HFF-Myc (cell line): ENCODE measurements at regions not wholly inside any gene's neighbourhood (a gene's known extent, or its start where the extent isn't known, plus 50 kb on each side); places are given as distances from the start of the nearest gene placed in this dataset.

Experiments
- DNase-seq: peaks from one replicate; pipeline ENCODE4 v3.0.0-alpha.2; 2011; ENCODE audit warnings: low read depth; ENCODE audit errors: extremely low read depth
- H3K4me3 ChIP-seq: replicated peaks from 2 replicates; pipeline ENCODE4 v1.5.1; 2011; ENCODE audit warnings: low read depth, mild to moderate bottlenecking, control low read depth, low read length
- CTCF ChIP-seq: IDR thresholded peaks from 2 replicates; pipeline ENCODE4 v1.5.1; 2012; ENCODE audit warnings: mild to moderate bottlenecking, low read depth, low read length, control low read depth; ENCODE audit errors: missing control alignments

DNA sequence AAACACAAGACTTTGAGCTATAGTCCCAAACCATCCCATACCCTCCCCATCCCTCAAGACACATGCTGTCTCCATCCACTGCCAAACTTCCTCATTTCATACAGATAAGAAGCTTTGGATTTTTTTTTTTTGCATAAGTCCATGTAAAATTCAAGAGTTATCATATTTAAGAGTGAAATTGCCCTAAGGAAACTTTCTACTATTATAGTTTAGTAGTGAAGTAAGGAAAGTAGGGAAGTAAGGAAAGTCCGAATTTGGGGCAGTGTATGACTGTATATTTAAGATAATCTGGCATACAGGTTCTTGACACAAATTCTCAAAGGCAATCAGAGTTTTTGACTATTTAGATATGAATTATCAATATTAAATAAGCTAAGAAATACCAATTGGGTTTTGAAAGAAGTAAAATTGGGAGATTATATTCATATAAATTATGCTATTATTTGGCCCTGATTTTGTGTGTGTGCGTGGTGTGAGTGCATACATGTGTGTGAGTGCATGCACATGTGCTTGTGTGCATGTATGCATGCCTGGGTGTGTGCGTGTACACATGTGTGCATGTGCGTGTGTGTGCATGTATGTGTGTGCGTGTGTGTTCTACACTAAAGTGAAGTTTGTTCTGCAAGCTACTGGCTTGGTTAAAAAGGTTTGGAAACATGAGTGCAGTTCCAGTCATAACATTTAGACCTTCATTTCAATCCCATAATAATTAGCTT is 83.6 kb upstream of the MBNL1 start:
- no peak overlapping the region for H3K4me3 ChIP-seq
- DNase-seq = no peak
- TF ChIP-seq CTCF = no peak

DNA sequence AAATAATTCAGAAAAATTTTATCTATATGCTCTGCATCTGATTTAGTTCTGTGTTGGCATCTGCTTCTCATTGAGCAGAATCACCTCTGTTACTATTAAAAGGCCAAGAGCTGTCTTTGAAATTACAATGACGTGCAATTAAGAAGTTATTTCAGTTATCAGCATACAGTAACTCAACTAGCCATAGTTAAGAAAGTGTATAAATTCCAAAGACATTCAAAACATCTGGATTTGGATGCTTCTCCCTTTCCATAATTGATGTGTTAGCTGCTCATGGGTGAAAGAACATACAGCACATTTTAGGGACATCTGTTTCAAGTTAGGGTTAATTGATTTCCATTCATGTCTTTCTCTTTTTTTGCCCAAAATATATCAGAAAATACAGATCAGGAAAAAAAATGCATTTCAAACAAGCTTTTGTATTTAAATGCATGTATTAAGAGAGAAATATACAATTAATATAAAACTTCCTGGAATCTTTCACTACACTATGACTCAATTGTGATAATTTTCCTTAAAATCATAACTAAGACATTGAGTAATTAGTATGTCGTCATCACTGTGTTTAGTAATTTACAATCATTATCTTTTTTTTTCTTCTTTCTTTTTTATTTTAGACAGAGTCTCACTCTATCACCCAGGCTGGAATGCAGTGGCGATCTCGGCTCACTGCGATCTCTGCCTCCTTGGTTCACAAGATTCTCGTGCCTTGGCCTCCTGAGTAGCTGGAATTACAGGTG is 82.7 kb upstream of the MBNL1 start:
- DNase-seq = no peak
- H3K4me3 ChIP-seq = no peak overlapping the region
- no peak for TF ChIP-seq CTCF

DNA sequence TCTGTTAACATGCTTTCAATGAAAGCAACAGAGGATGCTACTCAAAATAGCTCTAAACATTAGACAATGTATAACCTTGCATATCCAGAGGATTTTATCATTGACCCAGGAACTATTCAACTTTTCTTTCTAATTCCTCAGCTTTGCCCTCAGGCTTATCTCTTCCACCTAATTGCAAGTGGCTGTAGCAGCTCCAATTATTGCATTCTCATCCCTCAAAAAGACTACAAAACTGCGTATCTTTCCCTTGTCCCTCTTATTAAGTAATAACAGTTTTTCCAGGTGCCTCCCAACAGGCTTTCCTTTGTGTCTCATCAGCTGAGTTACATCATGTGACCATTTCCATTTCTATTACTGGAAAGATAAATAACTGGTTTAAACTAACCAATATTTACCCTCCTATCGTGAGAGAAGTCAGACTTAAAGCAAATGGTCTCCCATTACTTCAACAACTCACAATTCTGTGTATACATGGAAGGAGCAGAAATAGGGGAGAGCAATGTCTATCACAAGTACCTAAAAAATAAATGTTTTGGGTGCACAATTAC is 78.0 kb upstream of the MBNL1 start:
- TF ChIP-seq CTCF = no peak
- DNase-seq = no peak
- no peak overlapping the region for H3K4me3 ChIP-seq

- no peak for DNase-seq
- no peak for TF ChIP-seq CTCF
- no peak overlapping the region for H3K4me3 ChIP-seq
Measured at GRCh38 chr3:152192050-152192449, 76.7 kb upstream of the MBNL1 start.

- TF ChIP-seq CTCF = no peak
- no peak overlapping the region for H3K4me3 ChIP-seq
- no peak for DNase-seq
Measured at GRCh38 chr3:152192936-152193672, 75.6 kb upstream of the MBNL1 start.

- no peak for TF ChIP-seq CTCF
- DNase-seq = no peak
- H3K4me3 ChIP-seq = no peak overlapping the region
Measured at GRCh38 chr3:152193673-152194267, 75.0 kb upstream of the MBNL1 start.
